NB4 (cell line): ENCODE measurements at regions not wholly inside any gene's neighbourhood (a gene's known extent, or its start where the extent isn't known, plus 50 kb on each side); places are given as distances from the start of the nearest gene placed in this dataset.

Source experiments
- CTCF ChIP-seq: IDR thresholded peaks from one replicate; pipeline ENCODE4 v1.5.1; 2012; ENCODE audit warnings: low read depth, low read length
- POLR2A ChIP-seq: IDR thresholded peaks from 2 replicates; pipeline ENCODE4 v1.6.1; 2011; ENCODE audit warnings: mild to moderate bottlenecking; ENCODE audit not compliant: insufficient read length; ENCODE audit errors: extremely low read depth

- no peak for TF ChIP-seq CTCF
- TF ChIP-seq POLR2A = no peak
Observed at GRCh38 chr2:160603771-160604510, 110.3 kb upstream of the RBMS1 start.
